HFFc6 (cell line): ENCODE measurements at regions not wholly inside any gene's neighbourhood (a gene's known extent, or its start where the extent isn't known, plus 50 kb on each side); places are given as distances from the start of the nearest gene placed in this dataset.

Experiments
- DNase-seq: peaks from one replicate; pipeline ENCODE4 v3.0.0-alpha.2; 2018
- H3K27ac Mint-ChIP-seq: 2 replicates; pipeline ENCODE4 v1.8.0; 2020; ENCODE audit warnings: mild to moderate bottlenecking, mixed read lengths
- H3K27me3 Mint-ChIP-seq: 2 replicates; pipeline ENCODE4 v1.8.0; 2021; ENCODE audit warnings: mild to moderate bottlenecking, moderate library complexity, mixed read lengths; ENCODE audit not compliant: insufficient read depth
- H3K36me3 Mint-ChIP-seq: 2 replicates; pipeline ENCODE4 v1.8.0; 2021; ENCODE audit warnings: low read depth, mixed read lengths
- H3K4me1 Mint-ChIP-seq: 2 replicates; pipeline ENCODE4 v1.8.0; 2020; ENCODE audit warnings: low read depth, mixed read lengths
- H3K4me3 Mint-ChIP-seq: 2 replicates; pipeline ENCODE4 v1.8.0; 2020; ENCODE audit warnings: mild to moderate bottlenecking, moderate library complexity, mixed read lengths
- H3K9me3 Mint-ChIP-seq: 2 replicates; pipeline ENCODE4 v1.8.0; 2020; ENCODE audit warnings: mild to moderate bottlenecking, mixed read lengths
- CTCF ChIP-seq: fragments of 200-600 bp; sonication (generic); IDR thresholded peaks from 2 replicates; pipeline ENCODE4 v1.5.0; 2021; ENCODE audit warnings: antibody characterized with exemption, mild to moderate bottlenecking

- Mint-ChIP-seq H3K27me3 (no peaks in the 10 kb centered on the region), H3K4me1 (peaks cover 66% of the 10 kb centered on the region), H3K9me3 (no peaks in the 10 kb centered on the region), H3K36me3 (no peaks in the 10 kb centered on the region), H3K4me3 (no peak overlapping the region), H3K27ac (no peak overlapping the region)
- TF ChIP-seq CTCF, result no peak
- no peak for DNase-seq
Observed at GRCh38 chr6:111982681-111983080, 71.2 kb upstream of the CCN6 start.

GRCh38 chr6:111983193-111983592, 70.7 kb upstream of the CCN6 start:
- Mint-ChIP-seq H3K4me3 (no peak overlapping the region), H3K4me1 (peaks cover 65% of the 10 kb centered on the region), H3K9me3 (no peaks in the 10 kb centered on the region), H3K27ac (no peak overlapping the region), H3K36me3 (no peaks in the 10 kb centered on the region), H3K27me3 (no peaks in the 10 kb centered on the region)
- no peak for TF ChIP-seq CTCF
- no peak for DNase-seq

GRCh38 chr6:111984081-111984480, 69.8 kb upstream of the CCN6 start:
- Mint-ChIP-seq H3K27me3 (no peaks in the 10 kb centered on the region), H3K36me3 (no peaks in the 10 kb centered on the region), H3K4me1 (peaks cover 56% of the 10 kb centered on the region), H3K27ac (no peak overlapping the region), H3K9me3 (no peaks in the 10 kb centered on the region), H3K4me3 (no peak overlapping the region)
- no peak for DNase-seq
- TF ChIP-seq CTCF, result no peak

- no peaks in the 10 kb centered on the region for H3K9me3 Mint-ChIP-seq
- H3K36me3 Mint-ChIP-seq, result no peaks in the 10 kb centered on the region
- H3K4me3 Mint-ChIP-seq, result no peak overlapping the region; the same call in 1 of the 2 replicates
- DNase-seq, result no peak
- H3K4me1 Mint-ChIP-seq, result peaks cover 50% of the 10 kb centered on the region
- no peaks in the 10 kb centered on the region for H3K27me3 Mint-ChIP-seq
- TF ChIP-seq CTCF, result no peak
- H3K27ac Mint-ChIP-seq, result peak overlapping the region; percentile 90
Observed at GRCh38 chr6:111984516-111985201, 69.2 kb upstream of the CCN6 start.

GRCh38 chr6:111985202-111985731, 68.6 kb upstream of the CCN6 start:
- Mint-ChIP-seq H3K27ac (peak overlapping the region; percentile 90), H3K36me3 (no peaks in the 10 kb centered on the region), H3K4me3 (no peak overlapping the region; the same call in 1 of the 2 replicates), H3K4me1 (peaks cover 44% of the 10 kb centered on the region), H3K9me3 (no peaks in the 10 kb centered on the region), H3K27me3 (no peaks in the 10 kb centered on the region)
- DNase-seq, result peak; percentile 93
- TF ChIP-seq CTCF, result no peak
